Stomach (tissue), 8 donors: ENCODE measurements at regions not wholly inside any gene's neighbourhood (a gene's known extent, or its start where the extent isn't known, plus 50 kb on each side); places are given as distances from the start of the nearest gene placed in this dataset.

ENCODE experiments used
- DNase-seq, 2 donors: peaks; one replicate each; pipeline versions ENCODE4 v3.0.0 to v3.0.0-alpha.2; 2013 to 2019
- H3K27ac ChIP-seq, 5 donors: fragments of 200-600 bp in 4 of 5; sonication (generic) in 4 of 5; one replicate each; pipeline ENCODE4 v1.5.1; 2013 to 2019; ENCODE audit warnings: mild to moderate bottlenecking in 1 of 5, moderate library complexity in 1 of 5
- H3K27me3 ChIP-seq, 3 donors: fragments of 200-600 bp; sonication (generic); one replicate each; pipeline ENCODE4 v1.5.1; 2017 to 2019; ENCODE audit warnings: mixed run types in 1 of 3
- H3K36me3 ChIP-seq, 4 donors: fragments of 200-600 bp; sonication (generic); 1 replicate in 3 of 4; 2 replicates in 1 of 4; pipeline ENCODE4 v1.5.1; 2016 to 2019
- H3K4me1 ChIP-seq, 4 donors: fragments of 200-600 bp; sonication (generic); one replicate each; pipeline ENCODE4 v1.5.1; 2016 to 2019
- H3K4me3 ChIP-seq, 4 donors: fragments of 200-600 bp; sonication (generic) in 3 of 4; one replicate each; pipeline ENCODE4 v1.5.1; 2016 to 2019; ENCODE audit warnings: mild to moderate bottlenecking in 1 of 4
- H3K9me3 ChIP-seq, 4 donors: fragments of 200-600 bp; sonication (generic); one replicate each; pipeline ENCODE4 v1.5.1; 2016 to 2019
- CTCF ChIP-seq, 7 experiments: fragments of 450-650 bp in 4 of 7; fragments of 200-600 bp in 3 of 7; sonication (generic) in 3 of 7; IDR thresholded peaks; one replicate each; pipeline ENCODE4 v1.5.1; 2016 to 2019; ENCODE audit warnings: antibody characterized with exemption in 7 of 7, control low read depth in 2 of 7, mild to moderate bottlenecking in 1 of 7
- EP300 ChIP-seq: sonication (generic); formaldehyde crosslinking; IDR thresholded peaks from one replicate; pipeline ENCODE4 v1.6.1; 2017; ENCODE audit warnings: antibody characterized with exemption
- POLR2A ChIP-seq, 4 donors: fragments of 450-650 bp; IDR thresholded peaks; one replicate each; pipeline ENCODE4 v1.6.1; 2016; ENCODE audit warnings: antibody characterized with exemption in 4 of 4, control low read depth in 2 of 4, mild to moderate bottlenecking in 1 of 4, moderate library complexity in 1 of 4
- POLR2AphosphoS5 ChIP-seq, 3 donors: sonication (generic); formaldehyde crosslinking; IDR thresholded peaks; one replicate each; pipeline ENCODE4 v1.6.1; 2016; ENCODE audit warnings: antibody characterized with exemption in 3 of 3
- whole genome bisulfite sequencing, 5 donors: extraction: QIAGEN DNeasy Blood & Tissue Kit in 3 of 5; methylation state at CpG; one replicate each; pipeline versions ENCODE4 v1.1.5 to v1.1.7; 2013 to 2018; 5-methylcytosine and 5-hydroxymethylcytosine counted together
- intact Hi-C: fragments of 100-400 bp; cut with DNase I; formaldehyde crosslinking; loops from one replicate; pipeline ENCODE4 v1.15.1; 2023; ENCODE audit warnings: low total_unique reads
- donor health status: healthy with polysubstance abuse.
- donor health status: Bipolar disorder and iron deficiency.
- donor health status: healthy.

GRCh38 chr18:28834889-28835288, 658.0 kb upstream of the CDH2 start:
- H3K27me3 ChIP-seq, result no peaks in the 10 kb centered on the region
- no peaks in the 10 kb centered on the region for H3K4me1 ChIP-seq
- no peak overlapping the region for H3K27ac ChIP-seq
- H3K36me3 ChIP-seq, result no peaks in the 10 kb centered on the region
- intact Hi-C loops, result no loop called here
- TF ChIP-seq POLR2A (IDR thresholded peaks at IDR 0.05) (no peak), POLR2AphosphoS5 (IDR thresholded peaks at IDR 0.05) (no peak)
- no peaks in the 10 kb centered on the region for H3K9me3 ChIP-seq
- no peak overlapping the region for H3K4me3 ChIP-seq
- WGBS, 5 donors, result 69 to 75% (median 70%) methylated on average over 4 of the region's 4 CpGs
- DNase-seq, result no peak

- TF ChIP-seq POLR2AphosphoS5 (IDR thresholded peaks at IDR 0.05) (no peak), EP300 (no peak)
Observed at GRCh38 chr18:28831908-28832307, 655.0 kb upstream of the CDH2 start.

GRCh38 chr18:28831476-28831875, 654.5 kb upstream of the CDH2 start:
- no peaks in the 10 kb centered on the region for H3K36me3 ChIP-seq
- no peak for DNase-seq
- no peak overlapping the region for H3K27ac ChIP-seq
- H3K4me1 ChIP-seq, result no peaks in the 10 kb centered on the region
- H3K27me3 ChIP-seq, result no peaks in the 10 kb centered on the region
- TF ChIP-seq CTCF (IDR thresholded peaks at IDR 0.05) (no peak), POLR2A (IDR thresholded peaks at IDR 0.05) (no peak), EP300 (no peak), POLR2AphosphoS5 (IDR thresholded peaks at IDR 0.05) (no peak)
- intact Hi-C loops, result no loop called here
- no peaks in the 10 kb centered on the region for H3K9me3 ChIP-seq
- no peak overlapping the region for H3K4me3 ChIP-seq

More at GRCh38 chr18:28831908-28832307, 655.0 kb upstream of the CDH2 start:
- Histone ChIP-seq H3K36me3 (no peaks in the 10 kb centered on the region), H3K4me1 (no peaks in the 10 kb centered on the region), H3K27ac (no peak overlapping the region), H3K4me3 (no peak overlapping the region), H3K9me3 (no peaks in the 10 kb centered on the region), H3K27me3 (no peaks in the 10 kb centered on the region)
- intact Hi-C loops, result no loop called here
- DNase-seq, result no peak

- Histone ChIP-seq H3K36me3 (no peaks in the 10 kb centered on the region), H3K9me3 (peaks cover 0 to 8% (median 3%) of the 10 kb centered on the region in 4 donors), H3K4me1 (no peaks in the 10 kb centered on the region), H3K4me3 (no peak overlapping the region), H3K27ac (no peak overlapping the region), H3K27me3 (no peaks in the 10 kb centered on the region)
- DNase-seq, result no peak
- 76 to 86% (median 82%) methylated on average over 3 of the region's 3 CpGs for WGBS, 5 donors
- intact Hi-C loops, result no loop called here
- no peak for TF ChIP-seq EP300
- no peak for TF ChIP-seq CTCF (IDR thresholded peaks at IDR 0.05)
- TF ChIP-seq POLR2A (IDR thresholded peaks at IDR 0.05), result no peak
- no peak for TF ChIP-seq POLR2AphosphoS5 (IDR thresholded peaks at IDR 0.05)
Observed at GRCh38 chr18:28826107-28826506, 649.2 kb upstream of the CDH2 start.

- no peak overlapping the region for H3K4me3 ChIP-seq
- intact Hi-C loops, result no loop called here
- no peaks in the 10 kb centered on the region for H3K36me3 ChIP-seq
- H3K27ac ChIP-seq, result no peak overlapping the region
- 46 to 80% (median 67%) methylated on average over 2 of the region's 2 CpGs for WGBS, 5 donors
- no peaks in the 10 kb centered on the region for H3K4me1 ChIP-seq
- no peak for DNase-seq
- TF ChIP-seq POLR2AphosphoS5 (IDR thresholded peaks at IDR 0.05) (no peak), POLR2A (IDR thresholded peaks at IDR 0.05) (no peak), EP300 (no peak), CTCF (IDR thresholded peaks at IDR 0.05) (no peak)
- peaks cover 0 to 8% (median 3%) of the 10 kb centered on the region in 4 donors for H3K9me3 ChIP-seq
- H3K27me3 ChIP-seq, result no peaks in the 10 kb centered on the region
Observed at GRCh38 chr18:28824183-28824574, 647.2 kb upstream of the CDH2 start.
